ENCODE measurements at regions not wholly inside any gene's neighbourhood (a gene's known extent, or its start where the extent isn't known, plus 50 kb on each side); places are given as distances from the start of the nearest gene placed in this dataset.

GRCh38 chrX:35040871-35041270 is 98.3 kb downstream of the FAM47B start (continued):
- TF ChIP-seq, protein P1, sequence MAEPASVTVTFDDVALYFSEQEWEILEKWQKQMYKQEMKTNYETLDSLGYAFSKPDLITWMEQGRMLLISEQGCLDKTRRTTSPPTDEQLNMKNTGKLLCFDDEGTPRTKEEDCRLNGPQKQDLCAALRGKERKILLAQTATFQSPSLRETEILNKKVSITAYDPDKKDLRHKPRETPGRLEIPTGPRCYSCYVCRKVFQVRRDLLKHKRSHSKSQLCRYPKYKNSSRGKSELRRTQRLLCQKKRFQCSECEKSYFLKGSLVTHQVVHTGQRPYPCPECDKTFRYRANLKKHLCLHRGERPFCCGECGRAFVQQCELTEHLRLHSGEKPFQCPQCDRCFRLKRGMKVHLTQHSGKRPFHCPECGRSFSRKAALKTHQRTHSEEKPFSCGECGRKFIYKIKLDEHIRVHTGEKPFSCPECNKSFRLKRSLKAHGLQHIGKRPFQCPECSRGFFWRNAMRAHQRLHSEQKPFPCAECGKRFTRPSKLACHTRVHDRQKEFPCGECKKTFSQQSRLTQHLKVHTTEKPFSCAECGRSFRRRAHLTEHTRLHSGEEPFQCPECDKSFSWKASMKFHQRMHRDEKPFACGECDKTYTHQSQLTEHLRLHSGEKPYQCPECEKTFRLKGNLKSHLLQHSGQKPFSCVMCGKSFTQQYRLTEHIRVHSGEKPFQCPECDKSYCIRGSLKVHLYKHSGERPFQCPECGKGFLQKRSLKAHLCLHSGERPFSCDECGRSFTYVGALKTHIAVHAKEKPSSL (CRISPR knock-in tag; conservative IDR thresholded peaks at IDR 0.05): no peak
- no peak for TF ChIP-seq PRRX2 (CRISPR knock-in tag; IDR thresholded peaks at IDR 0.05)
- no peak for TF ChIP-seq ARID4B (CRISPR knock-in tag; IDR thresholded peaks at IDR 0.05; ENCODE audit: borderline replicate concordance)
- no peak for TF ChIP-seq FOXP1 (CRISPR knock-in tag; IDR thresholded peaks at IDR 0.05; ENCODE audit: borderline replicate concordance)
- TF ChIP-seq, protein P2, sequence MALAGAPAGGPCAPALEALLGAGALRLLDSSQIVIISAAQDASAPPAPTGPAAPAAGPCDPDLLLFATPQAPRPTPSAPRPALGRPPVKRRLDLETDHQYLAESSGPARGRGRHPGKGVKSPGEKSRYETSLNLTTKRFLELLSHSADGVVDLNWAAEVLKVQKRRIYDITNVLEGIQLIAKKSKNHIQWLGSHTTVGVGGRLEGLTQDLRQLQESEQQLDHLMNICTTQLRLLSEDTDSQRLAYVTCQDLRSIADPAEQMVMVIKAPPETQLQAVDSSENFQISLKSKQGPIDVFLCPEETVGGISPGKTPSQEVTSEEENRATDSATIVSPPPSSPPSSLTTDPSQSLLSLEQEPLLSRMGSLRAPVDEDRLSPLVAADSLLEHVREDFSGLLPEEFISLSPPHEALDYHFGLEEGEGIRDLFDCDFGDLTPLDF (CRISPR knock-in tag; IDR thresholded peaks at IDR 0.05): no peak
- TF ChIP-seq, protein P3, sequence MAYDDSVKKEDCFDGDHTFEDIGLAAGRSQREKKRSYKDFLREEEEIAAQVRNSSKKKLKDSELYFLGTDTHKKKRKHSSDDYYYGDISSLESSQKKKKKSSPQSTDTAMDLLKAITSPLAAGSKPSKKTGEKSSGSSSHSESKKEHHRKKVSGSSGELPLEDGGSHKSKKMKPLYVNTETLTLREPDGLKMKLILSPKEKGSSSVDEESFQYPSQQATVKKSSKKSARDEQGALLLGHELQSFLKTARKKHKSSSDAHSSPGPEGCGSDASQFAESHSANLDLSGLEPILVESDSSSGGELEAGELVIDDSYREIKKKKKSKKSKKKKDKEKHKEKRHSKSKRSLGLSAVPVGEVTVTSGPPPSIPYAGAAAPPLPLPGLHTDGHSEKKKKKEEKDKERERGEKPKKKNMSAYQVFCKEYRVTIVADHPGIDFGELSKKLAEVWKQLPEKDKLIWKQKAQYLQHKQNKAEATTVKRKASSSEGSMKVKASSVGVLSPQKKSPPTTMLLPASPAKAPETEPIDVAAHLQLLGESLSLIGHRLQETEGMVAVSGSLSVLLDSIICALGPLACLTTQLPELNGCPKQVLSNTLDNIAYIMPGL (CRISPR knock-in tag; IDR thresholded peaks at IDR 0.05): no peak
- TF ChIP-seq NR3C1 (CRISPR knock-in tag; conservative IDR thresholded peaks at IDR 0.05; ENCODE audit: low read depth): no peak
- no peak for TF ChIP-seq FOXK1 (CRISPR knock-in tag; IDR thresholded peaks at IDR 0.05)
- no peak for TF ChIP-seq CTCF (IDR thresholded peaks at IDR 0.05)
- TF ChIP-seq, protein P4, sequence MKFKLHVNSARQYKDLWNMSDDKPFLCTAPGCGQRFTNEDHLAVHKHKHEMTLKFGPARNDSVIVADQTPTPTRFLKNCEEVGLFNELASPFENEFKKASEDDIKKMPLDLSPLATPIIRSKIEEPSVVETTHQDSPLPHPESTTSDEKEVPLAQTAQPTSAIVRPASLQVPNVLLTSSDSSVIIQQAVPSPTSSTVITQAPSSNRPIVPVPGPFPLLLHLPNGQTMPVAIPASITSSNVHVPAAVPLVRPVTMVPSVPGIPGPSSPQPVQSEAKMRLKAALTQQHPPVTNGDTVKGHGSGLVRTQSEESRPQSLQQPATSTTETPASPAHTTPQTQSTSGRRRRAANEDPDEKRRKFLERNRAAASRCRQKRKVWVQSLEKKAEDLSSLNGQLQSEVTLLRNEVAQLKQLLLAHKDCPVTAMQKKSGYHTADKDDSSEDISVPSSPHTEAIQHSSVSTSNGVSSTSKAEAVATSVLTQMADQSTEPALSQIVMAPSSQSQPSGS (CRISPR knock-in tag; IDR thresholded peaks at IDR 0.05; ENCODE audit: borderline replicate concordance, low read depth): no peak
- TF ChIP-seq NR2C2 (CRISPR knock-in tag; IDR thresholded peaks at IDR 0.05): no peak
- TF ChIP-seq ZNF317 (CRISPR knock-in tag; IDR thresholded peaks at IDR 0.05; ENCODE audit: borderline replicate concordance, low read depth): no peak
- no peak for TF ChIP-seq SMAD4 (CRISPR knock-in tag; IDR thresholded peaks at IDR 0.05)
- TF ChIP-seq TEAD4 (CRISPR knock-in tag; IDR thresholded peaks at IDR 0.05): no peak
